CD4-positive, alpha-beta T cell treated with Interleukin-15 for 4 hours (primary cell): ENCODE measurements at regions not wholly inside any gene's neighbourhood (a gene's known extent, or its start where the extent isn't known, plus 50 kb on each side); places are given as distances from the start of the nearest gene placed in this dataset.
"Not testable (repeated sequence)": the region's sequence is repeated elsewhere in the genome, so short reads cannot be mapped to it uniquely, and the experiment has no call there.

Source experiments
- DNase-seq: peaks from one replicate; pipeline ENCODE4 v3.0.0-alpha.2; 2020; ENCODE audit warnings: low spot score

- no peak for DNase-seq
Measured at GRCh38 chr6:113049190-113049589, 702.1 kb downstream of the RFPL4B start.

- no peak for DNase-seq
Measured at GRCh38 chr6:113050010-113050858, 703.1 kb downstream of the RFPL4B start.

- no peak for DNase-seq
Measured at GRCh38 chr6:113050979-113051378, 703.8 kb downstream of the RFPL4B start.

- no peak for DNase-seq
Measured at GRCh38 chr6:113052506-113052905, 705.4 kb downstream of the RFPL4B start.

GRCh38 chr6:113055061-113055460, 707.9 kb downstream of the RFPL4B start:
- DNase-seq = no peak

- DNase-seq = no peak
Measured at GRCh38 chr6:113055998-113056397, 708.9 kb downstream of the RFPL4B start.

- DNase-seq = no peak
Measured at GRCh38 chr6:113057567-113058053, 710.5 kb downstream of the RFPL4B start.

GRCh38 chr6:113060664-113061063, 713.5 kb downstream of the RFPL4B start:
- no peak for DNase-seq

- no peak for DNase-seq
Measured at GRCh38 chr6:113065611-113066010, 718.5 kb downstream of the RFPL4B start.

- no peak for DNase-seq
Measured at GRCh38 chr6:113067612-113068275, 720.6 kb downstream of the RFPL4B start.

- no peak for DNase-seq
Measured at GRCh38 chr6:113068570-113068969, 721.4 kb downstream of the RFPL4B start.

GRCh38 chr6:113070681-113071080, 723.6 kb downstream of the RFPL4B start:
- DNase-seq = not testable (repeated sequence)

GRCh38 chr6:113073611-113074191, 726.6 kb downstream of the RFPL4B start:
- no peak for DNase-seq

GRCh38 chr6:113076116-113076515, 729.0 kb downstream of the RFPL4B start:
- no peak for DNase-seq

GRCh38 chr6:113076816-113077215, 729.7 kb downstream of the RFPL4B start:
- no peak for DNase-seq

- DNase-seq = no peak
Measured at GRCh38 chr6:113077794-113078193, 730.7 kb downstream of the RFPL4B start.

- no peak for DNase-seq
Measured at GRCh38 chr6:113078791-113079190, 731.7 kb downstream of the RFPL4B start.

GRCh38 chr6:113082745-113083144, 735.6 kb downstream of the RFPL4B start:
- no peak for DNase-seq

GRCh38 chr6:113083947-113084346, 736.8 kb downstream of the RFPL4B start:
- DNase-seq = no peak

GRCh38 chr6:113089056-113089455, 741.9 kb downstream of the RFPL4B start:
- no peak for DNase-seq

- DNase-seq = no peak
Measured at GRCh38 chr6:113092795-113093194, 745.7 kb downstream of the RFPL4B start.

- DNase-seq = no peak
Measured at GRCh38 chr6:113094779-113095178, 747.6 kb downstream of the RFPL4B start.

- no peak for DNase-seq
Measured at GRCh38 chr6:113095841-113096240, 748.7 kb downstream of the RFPL4B start.
